CD8-positive, alpha-beta memory T cell (primary cell): ENCODE measurements at regions not wholly inside any gene's neighbourhood (a gene's known extent, or its start where the extent isn't known, plus 50 kb on each side); places are given as distances from the start of the nearest gene placed in this dataset.
"Not testable (repeated sequence)": the region's sequence is repeated elsewhere in the genome, so short reads cannot be mapped to it uniquely, and the experiment has no call there.

Source experiments
- CTCF ChIA-PET: fragments of 350-600 bp; sonication (Branson Sonifier 250); formaldehyde crosslinking; loops from one replicate; lab custom pipeline; 2021; ENCODE audit warnings: antibody characterized with exemption; lab: Charles Lee
- POLR2A ChIA-PET: fragments of 350-600 bp; sonication (Branson Sonifier 250); formaldehyde crosslinking; loops from one replicate; lab custom pipeline; 2021; ENCODE audit warnings: antibody characterized with exemption; lab: Charles Lee
- DNase-seq, 5 donors: peaks; one replicate each; pipeline versions ENCODE4 v3.0.0 to v3.0.0-alpha.2; 2020 to 2022; ENCODE audit warnings: mixed read lengths in 1 of 5
- H3K27ac ChIP-seq: one replicate; pipeline ENCODE4 v1.7.0; 2013; ENCODE audit warnings: low read depth, mild to moderate bottlenecking, low read length, moderate library complexity
- H3K27me3 ChIP-seq: 2 replicates; pipeline ENCODE4 v1.7.0; 2013; ENCODE audit warnings: low read length, mild to moderate bottlenecking; ENCODE audit not compliant: insufficient read depth, poor library complexity, severe bottlenecking
- H3K36me3 ChIP-seq: 2 replicates; pipeline ENCODE4 v1.7.0; 2013; ENCODE audit warnings: mild to moderate bottlenecking, low read length, moderate library complexity; ENCODE audit not compliant: insufficient read depth
- H3K4me1 ChIP-seq: 2 replicates; pipeline ENCODE4 v1.7.0; 2013; ENCODE audit warnings: mild to moderate bottlenecking, low read length, moderate library complexity; ENCODE audit not compliant: insufficient read depth
- H3K4me3 ChIP-seq: 2 replicates; pipeline ENCODE4 v1.7.0; 2013; ENCODE audit warnings: mild to moderate bottlenecking, low read length
- H3K9me3 ChIP-seq: 2 replicates; pipeline ENCODE4 v1.7.0; 2013; ENCODE audit warnings: mild to moderate bottlenecking, low read length
- H3K27ac Mint-ChIP-seq, 8 donors: one replicate each; pipeline ENCODE4 v1.8.0; 2020 to 2021; ENCODE audit warnings: mixed read lengths in 8 of 8, mild to moderate bottlenecking in 6 of 8, inconsistent platforms in 3 of 8, moderate library complexity in 3 of 8
- H3K27me3 Mint-ChIP-seq, 2 donors: one replicate each; pipeline ENCODE4 v1.8.0; 2020 to 2021; ENCODE audit warnings: mixed read lengths in 2 of 2, mild to moderate bottlenecking in 1 of 2, moderate library complexity in 1 of 2
- H3K36me3 Mint-ChIP-seq, 3 donors: one replicate each; pipeline ENCODE4 v1.8.0; 2020 to 2021; ENCODE audit warnings: mixed read lengths in 3 of 3, inconsistent platforms in 1 of 3, mild to moderate bottlenecking in 1 of 3
- H3K4me1 Mint-ChIP-seq, 3 donors: one replicate each; pipeline ENCODE4 v1.8.0; 2020 to 2021; ENCODE audit warnings: mixed read lengths in 3 of 3, inconsistent platforms in 1 of 3, mild to moderate bottlenecking in 1 of 3
- H3K4me3 Mint-ChIP-seq, 7 donors: one replicate each; pipeline ENCODE4 v1.8.0; 2020 to 2021; ENCODE audit warnings: mixed read lengths in 7 of 7, mild to moderate bottlenecking in 6 of 7, moderate library complexity in 4 of 7, inconsistent platforms in 2 of 7
- H3K9me3 Mint-ChIP-seq, 5 donors: one replicate each; pipeline ENCODE4 v1.8.0; 2020 to 2022; ENCODE audit warnings: mixed read lengths in 5 of 5, mild to moderate bottlenecking in 3 of 5, moderate library complexity in 2 of 5, inconsistent platforms in 1 of 5

- ChIA-PET POLR2A (no interaction called here), CTCF (no interaction called here)
- H3K9me3 Mint-ChIP-seq: peaks cover 0 to 17% (median 10%) of the 10 kb centered on the region in 5 donors
- no peak overlapping the region for H3K4me3 ChIP-seq
- H3K27ac Mint-ChIP-seq: no peak overlapping the region
- no peaks in the 10 kb centered on the region for H3K36me3 ChIP-seq
- H3K27me3 Mint-ChIP-seq: peaks cover 0 to 2% of the 10 kb centered on the region in 2 donors
- no peaks in the 10 kb centered on the region for H3K4me1 ChIP-seq
- H3K27me3 ChIP-seq: no peaks in the 10 kb centered on the region
- no peak overlapping the region for H3K4me3 Mint-ChIP-seq
- DNase-seq: no peak
- H3K36me3 Mint-ChIP-seq: no peaks in the 10 kb centered on the region
- H3K9me3 ChIP-seq: no peaks in the 10 kb centered on the region
- H3K27ac ChIP-seq: no peak overlapping the region
- no peaks in the 10 kb centered on the region for H3K4me1 Mint-ChIP-seq
Observed at GRCh38 chr10:106025208-106025811, 1139.2 kb downstream of the SORCS1 start.

- POLR2A ChIA-PET: no interaction called here
- H3K4me1 Mint-ChIP-seq: no peaks in the 10 kb centered on the region
Observed at GRCh38 chr10:106023329-106023728, 1141.2 kb downstream of the SORCS1 start.

GRCh38 chr10:106019559-106019958 is 1144.9 kb downstream of the SORCS1 start:
- H3K9me3 Mint-ChIP-seq: peaks cover 6 to 16% (median 9%) of the 10 kb centered on the region in 5 donors
- H3K4me3 Mint-ChIP-seq, H3K36me3 ChIP-seq, H3K27me3 Mint-ChIP-seq, H3K9me3 ChIP-seq, H3K27ac ChIP-seq, H3K4me3 ChIP-seq, POLR2A ChIA-PET, H3K27ac Mint-ChIP-seq, CTCF ChIA-PET, H3K27me3 ChIP-seq, H3K4me1 Mint-ChIP-seq, H3K36me3 Mint-ChIP-seq, H3K4me1 ChIP-seq, DNase-seq: not testable (repeated sequence)

More at GRCh38 chr10:106023329-106023728, 1141.2 kb downstream of the SORCS1 start:
- H3K4me1 ChIP-seq: no peaks in the 10 kb centered on the region
- DNase-seq: no peak
- no peak overlapping the region for H3K27ac Mint-ChIP-seq
- no peak overlapping the region for H3K4me3 ChIP-seq
- no peak overlapping the region for H3K4me3 Mint-ChIP-seq
- H3K9me3 Mint-ChIP-seq: peaks cover 0 to 14% (median 6%) of the 10 kb centered on the region in 5 donors
- CTCF ChIA-PET: no interaction called here
- H3K27ac ChIP-seq: no peak overlapping the region
- peaks cover 0 to 2% of the 10 kb centered on the region in 2 donors for H3K27me3 Mint-ChIP-seq
- no peaks in the 10 kb centered on the region for H3K36me3 Mint-ChIP-seq
- no peaks in the 10 kb centered on the region for H3K27me3 ChIP-seq
- no peaks in the 10 kb centered on the region for H3K9me3 ChIP-seq
- no peaks in the 10 kb centered on the region for H3K36me3 ChIP-seq

- H3K27ac Mint-ChIP-seq, H3K4me3 ChIP-seq, H3K27me3 Mint-ChIP-seq, DNase-seq, H3K27ac ChIP-seq, H3K36me3 Mint-ChIP-seq, H3K27me3 ChIP-seq, H3K4me1 ChIP-seq, H3K36me3 ChIP-seq, H3K4me3 Mint-ChIP-seq, H3K4me1 Mint-ChIP-seq, POLR2A ChIA-PET, CTCF ChIA-PET, H3K9me3 ChIP-seq: not testable (repeated sequence)
- H3K9me3 Mint-ChIP-seq: peaks cover 8 to 20% (median 13%) of the 10 kb centered on the region in 5 donors
Observed at GRCh38 chr10:106015369-106016199, 1148.9 kb downstream of the SORCS1 start.

- DNase-seq: no peak
- Mint-ChIP-seq H3K27ac (no peak overlapping the region), H3K4me3 (no peak overlapping the region), H3K4me1 (no peaks in the 10 kb centered on the region), H3K36me3 (no peaks in the 10 kb centered on the region), H3K27me3 (no peaks in the 10 kb centered on the region), H3K9me3 (peaks cover 6 to 25% (median 11%) of the 10 kb centered on the region in 5 donors)
- H3K27ac ChIP-seq: no peak overlapping the region
- no peaks in the 10 kb centered on the region for H3K4me1 ChIP-seq
- ChIA-PET CTCF (no interaction called here), POLR2A (no interaction called here)
- no peaks in the 10 kb centered on the region for H3K27me3 ChIP-seq
- H3K4me3 ChIP-seq: no peak overlapping the region
- no peaks in the 10 kb centered on the region for H3K36me3 ChIP-seq
- no peaks in the 10 kb centered on the region for H3K9me3 ChIP-seq
Observed at GRCh38 chr10:106011250-106011649, 1153.3 kb downstream of the SORCS1 start.

- DNase-seq: no peak
- H3K4me1 Mint-ChIP-seq: no peaks in the 10 kb centered on the region
- Histone ChIP-seq H3K4me3 (no peak overlapping the region), H3K4me1 (no peaks in the 10 kb centered on the region), H3K27ac (no peak overlapping the region), H3K9me3 (no peaks in the 10 kb centered on the region), H3K27me3 (no peaks in the 10 kb centered on the region), H3K36me3 (no peaks in the 10 kb centered on the region)
- ChIA-PET CTCF (no interaction called here), POLR2A (no interaction called here)
- no peak overlapping the region for H3K4me3 Mint-ChIP-seq
- no peaks in the 10 kb centered on the region for H3K36me3 Mint-ChIP-seq
- no peaks in the 10 kb centered on the region for H3K27me3 Mint-ChIP-seq
- H3K27ac Mint-ChIP-seq: no peak overlapping the region
- H3K9me3 Mint-ChIP-seq: peaks cover 6 to 23% (median 9%) of the 10 kb centered on the region in 5 donors
Observed at GRCh38 chr10:106000721-106001120, 1163.8 kb downstream of the SORCS1 start.

- Histone ChIP-seq H3K27ac (no peak overlapping the region), H3K27me3 (no peaks in the 10 kb centered on the region), H3K4me1 (no peaks in the 10 kb centered on the region), H3K4me3 (no peak overlapping the region), H3K36me3 (no peaks in the 10 kb centered on the region), H3K9me3 (no peaks in the 10 kb centered on the region)
- Mint-ChIP-seq H3K4me1 (no peaks in the 10 kb centered on the region), H3K9me3 (peaks cover 0 to 15% (median 9%) of the 10 kb centered on the region in 5 donors), H3K27me3 (no peaks in the 10 kb centered on the region), H3K4me3 (no peak overlapping the region), H3K27ac (no peak overlapping the region), H3K36me3 (no peaks in the 10 kb centered on the region)
- CTCF ChIA-PET: no interaction called here
- no peak for DNase-seq
- POLR2A ChIA-PET: no interaction called here
Observed at GRCh38 chr10:105993609-105994008, 1170.9 kb downstream of the SORCS1 start.

GRCh38 chr10:105992928-105993327 is 1171.6 kb downstream of the SORCS1 start:
- POLR2A ChIA-PET: no interaction called here
- no peak overlapping the region for H3K4me3 ChIP-seq
- H3K4me1 ChIP-seq: no peaks in the 10 kb centered on the region
- CTCF ChIA-PET: no interaction called here
- Mint-ChIP-seq H3K4me3 (no peak overlapping the region), H3K27ac (no peak overlapping the region), H3K27me3 (no peaks in the 10 kb centered on the region), H3K9me3 (peaks cover 0 to 17% (median 9%) of the 10 kb centered on the region in 5 donors), H3K36me3 (no peaks in the 10 kb centered on the region), H3K4me1 (no peaks in the 10 kb centered on the region)
- H3K27ac ChIP-seq: no peak overlapping the region
- no peaks in the 10 kb centered on the region for H3K27me3 ChIP-seq
- H3K9me3 ChIP-seq: no peaks in the 10 kb centered on the region
- no peak for DNase-seq
- H3K36me3 ChIP-seq: no peaks in the 10 kb centered on the region
